ENCODE measurements at regions not wholly inside any gene's neighbourhood (a gene's known extent, or its start where the extent isn't known, plus 50 kb on each side); places are given as distances from the start of the nearest gene placed in this dataset.

GRCh38 chr14:71533800-71534199 is 398.4 kb upstream of the RGS6 start:
- peaks cover 9% of the 10 kb centered on the region; the same call in 1 of the 2 replicates for H3K4me1 ChIP-seq (ENCODE audit: insufficient read depth, low read length)

GRCh38 chr14:71534506-71534905 is 397.7 kb upstream of the RGS6 start:
- H3K4me1 ChIP-seq (ENCODE audit: insufficient read depth, low read length), result peaks cover 9% of the 10 kb centered on the region; the same call in 1 of the 2 replicates
- no peak overlapping the region for H3K9ac ChIP-seq (ENCODE audit: low read depth, low read length)
- no peaks in the 10 kb centered on the region for H3K36me3 ChIP-seq (ENCODE audit: insufficient read depth, low read length)
- no peaks in the 10 kb centered on the region for H3K9me3 ChIP-seq (ENCODE audit: control insufficient read depth, insufficient read depth, low read length)

More at GRCh38 chr14:71533800-71534199, 398.4 kb upstream of the RGS6 start:
- Histone ChIP-seq H3K9ac (ENCODE audit: low read depth, low read length) (no peak overlapping the region), H3K36me3 (ENCODE audit: insufficient read depth, low read length) (no peaks in the 10 kb centered on the region), H3K9me3 (ENCODE audit: control insufficient read depth, insufficient read depth, low read length) (no peaks in the 10 kb centered on the region)

- H3K4me1 ChIP-seq (ENCODE audit: insufficient read depth, low read length), result peaks cover 9% of the 10 kb centered on the region; the same call in 1 of the 2 replicates
- no peak overlapping the region for H3K9ac ChIP-seq (ENCODE audit: low read depth, low read length)
- no peaks in the 10 kb centered on the region for H3K9me3 ChIP-seq (ENCODE audit: control insufficient read depth, insufficient read depth, low read length)
- no peaks in the 10 kb centered on the region for H3K36me3 ChIP-seq (ENCODE audit: insufficient read depth, low read length)
Measured at GRCh38 chr14:71536015-71536740, 396.1 kb upstream of the RGS6 start.

GRCh38 chr14:71536927-71537772 is 395.1 kb upstream of the RGS6 start:
- no peaks in the 10 kb centered on the region for H3K36me3 ChIP-seq (ENCODE audit: insufficient read depth, low read length)
- no peaks in the 10 kb centered on the region for H3K9me3 ChIP-seq (ENCODE audit: control insufficient read depth, insufficient read depth, low read length)
- H3K9ac ChIP-seq (ENCODE audit: low read depth, low read length), result no peak overlapping the region
- H3K4me1 ChIP-seq (ENCODE audit: insufficient read depth, low read length), result peaks cover 9% of the 10 kb centered on the region; the same call in 1 of the 2 replicates

GRCh38 chr14:71538288-71538687 is 393.9 kb upstream of the RGS6 start:
- H3K9me3 ChIP-seq (ENCODE audit: control insufficient read depth, insufficient read depth, low read length), result no peaks in the 10 kb centered on the region
- peaks cover 9% of the 10 kb centered on the region; the same call in 1 of the 2 replicates for H3K4me1 ChIP-seq (ENCODE audit: insufficient read depth, low read length)
- H3K9ac ChIP-seq (ENCODE audit: low read depth, low read length), result no peak overlapping the region
- no peaks in the 10 kb centered on the region for H3K36me3 ChIP-seq (ENCODE audit: insufficient read depth, low read length)

- Histone ChIP-seq H3K4me1 (ENCODE audit: insufficient read depth, low read length) (peaks cover 9% of the 10 kb centered on the region; the same call in 1 of the 2 replicates), H3K9ac (ENCODE audit: low read depth, low read length) (no peak overlapping the region), H3K9me3 (ENCODE audit: control insufficient read depth, insufficient read depth, low read length) (no peaks in the 10 kb centered on the region), H3K36me3 (ENCODE audit: insufficient read depth, low read length) (no peaks in the 10 kb centered on the region)
Measured at GRCh38 chr14:71538938-71539649, 393.1 kb upstream of the RGS6 start.

GRCh38 chr14:71539650-71540285 is 392.5 kb upstream of the RGS6 start:
- H3K9me3 ChIP-seq (ENCODE audit: control insufficient read depth, insufficient read depth, low read length), result no peaks in the 10 kb centered on the region
- H3K4me1 ChIP-seq (ENCODE audit: insufficient read depth, low read length), result peaks cover 9% of the 10 kb centered on the region; the same call in 1 of the 2 replicates
- no peak overlapping the region for H3K9ac ChIP-seq (ENCODE audit: low read depth, low read length)
- H3K36me3 ChIP-seq (ENCODE audit: insufficient read depth, low read length), result no peaks in the 10 kb centered on the region

GRCh38 chr14:71541271-71541670 is 391.0 kb upstream of the RGS6 start:
- Histone ChIP-seq H3K36me3 (ENCODE audit: insufficient read depth, low read length) (no peaks in the 10 kb centered on the region), H3K9ac (ENCODE audit: low read depth, low read length) (no peak overlapping the region), H3K4me1 (ENCODE audit: insufficient read depth, low read length) (peaks cover 9% of the 10 kb centered on the region; the same call in 1 of the 2 replicates), H3K9me3 (ENCODE audit: control insufficient read depth, insufficient read depth, low read length) (no peaks in the 10 kb centered on the region)

- H3K9ac ChIP-seq (ENCODE audit: low read depth, low read length), result no peak overlapping the region
- H3K9me3 ChIP-seq (ENCODE audit: control insufficient read depth, insufficient read depth, low read length), result no peaks in the 10 kb centered on the region
- H3K36me3 ChIP-seq (ENCODE audit: insufficient read depth, low read length), result no peaks in the 10 kb centered on the region
- H3K4me1 ChIP-seq (ENCODE audit: insufficient read depth, low read length), result peaks cover 9% of the 10 kb centered on the region; the same call in 1 of the 2 replicates
Measured at GRCh38 chr14:71541973-71542690, 390.1 kb upstream of the RGS6 start.

- Histone ChIP-seq H3K4me1 (ENCODE audit: insufficient read depth, low read length) (no peaks in the 10 kb centered on the region), H3K9ac (ENCODE audit: low read depth, low read length) (no peak overlapping the region), H3K36me3 (ENCODE audit: insufficient read depth, low read length) (no peaks in the 10 kb centered on the region), H3K9me3 (ENCODE audit: control insufficient read depth, insufficient read depth, low read length) (no peaks in the 10 kb centered on the region)
Measured at GRCh38 chr14:71549421-71550050, 382.7 kb upstream of the RGS6 start.

- no peak overlapping the region for H3K9ac ChIP-seq (ENCODE audit: low read depth, low read length)
- no peaks in the 10 kb centered on the region for H3K4me1 ChIP-seq (ENCODE audit: insufficient read depth, low read length)
- H3K36me3 ChIP-seq (ENCODE audit: insufficient read depth, low read length), result no peaks in the 10 kb centered on the region
- no peaks in the 10 kb centered on the region for H3K9me3 ChIP-seq (ENCODE audit: control insufficient read depth, insufficient read depth, low read length)
Measured at GRCh38 chr14:71550367-71550766, 381.9 kb upstream of the RGS6 start.

GRCh38 chr14:71551291-71551950 is 380.8 kb upstream of the RGS6 start:
- Histone ChIP-seq H3K9me3 (ENCODE audit: control insufficient read depth, insufficient read depth, low read length) (no peaks in the 10 kb centered on the region), H3K4me1 (ENCODE audit: insufficient read depth, low read length) (no peaks in the 10 kb centered on the region), H3K36me3 (ENCODE audit: insufficient read depth, low read length) (no peaks in the 10 kb centered on the region), H3K9ac (ENCODE audit: low read depth, low read length) (no peak overlapping the region)

- no peak overlapping the region for H3K9ac ChIP-seq (ENCODE audit: low read depth, low read length)
- H3K9me3 ChIP-seq (ENCODE audit: control insufficient read depth, insufficient read depth, low read length), result no peaks in the 10 kb centered on the region
- H3K4me1 ChIP-seq (ENCODE audit: insufficient read depth, low read length), result no peaks in the 10 kb centered on the region
- H3K36me3 ChIP-seq (ENCODE audit: insufficient read depth, low read length), result no peaks in the 10 kb centered on the region
Measured at GRCh38 chr14:71552809-71553208, 379.4 kb upstream of the RGS6 start.

All from ES-I3 (cell line).